ENCODE measurements at regions not wholly inside any gene's neighbourhood (a gene's known extent, or its start where the extent isn't known, plus 50 kb on each side); places are given as distances from the start of the nearest gene placed in this dataset.
A peak's percentile ranks its signal among the peaks of the same experiment; 100 is the strongest.
"Not testable (repeated sequence)": the region's sequence is repeated elsewhere in the genome, so short reads cannot be mapped to it uniquely, and the experiment has no call there.

DNA sequence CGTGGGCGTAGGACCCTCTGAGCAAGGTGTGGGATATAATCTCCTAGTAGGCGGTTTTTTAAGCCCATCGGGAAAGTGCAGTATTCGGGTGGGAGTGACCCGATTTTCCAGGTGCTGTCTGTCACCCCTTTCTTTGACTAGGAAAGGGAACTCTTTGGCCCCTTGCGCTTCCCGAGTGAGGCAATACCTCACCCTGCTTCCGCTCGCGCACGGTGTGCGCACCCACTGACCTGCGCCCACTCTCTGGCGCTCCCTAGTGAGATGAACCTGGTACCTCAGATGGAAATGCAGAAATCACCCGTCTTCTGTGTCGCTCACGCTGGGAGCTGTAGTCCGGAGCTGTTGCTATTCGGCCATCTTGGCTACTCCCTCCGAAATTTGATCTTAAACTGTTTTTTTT lies 955.9 kb upstream of the POU3F4 start:
- H3K27ac ChIP-seq; intact Hi-C loops (cut with micrococcal nuclease; ENCODE audit: unreplicated experiment); H3K4me1 ChIP-seq (replicated peaks; ENCODE audit: insufficient read depth); H2AFZ ChIP-seq; H3K27me3 ChIP-seq (ENCODE audit: insufficient read depth, low read depth); CTCF ChIA-PET; POLR2A ChIA-PET (ENCODE audit: unreplicated experiment); H3F3A ChIP-seq (ENCODE audit: insufficient read depth, low read depth); H3K36me3 ChIP-seq (ENCODE audit: low read depth); BruUV-seq (replicated peaks); H3K79me2 ChIP-seq (ENCODE audit: low read depth); H3K9me2 ChIP-seq (ENCODE audit: insufficient read depth); H4K20me1 ChIP-seq (ENCODE audit: insufficient read depth); H3K9me3 ChIP-seq (ENCODE audit: insufficient read depth, low read depth): not testable (repeated sequence)
- Histone ChIP-seq H3K4me2 (peak overlapping the region; percentile 46), H3K4me3 (peak overlapping the region; percentile 35; the same call in 1 of the 2 replicates)
- peak in 1 of 2 experiments; percentile 1 for DNase-seq
- TF ChIP-seq, protein P1, sequence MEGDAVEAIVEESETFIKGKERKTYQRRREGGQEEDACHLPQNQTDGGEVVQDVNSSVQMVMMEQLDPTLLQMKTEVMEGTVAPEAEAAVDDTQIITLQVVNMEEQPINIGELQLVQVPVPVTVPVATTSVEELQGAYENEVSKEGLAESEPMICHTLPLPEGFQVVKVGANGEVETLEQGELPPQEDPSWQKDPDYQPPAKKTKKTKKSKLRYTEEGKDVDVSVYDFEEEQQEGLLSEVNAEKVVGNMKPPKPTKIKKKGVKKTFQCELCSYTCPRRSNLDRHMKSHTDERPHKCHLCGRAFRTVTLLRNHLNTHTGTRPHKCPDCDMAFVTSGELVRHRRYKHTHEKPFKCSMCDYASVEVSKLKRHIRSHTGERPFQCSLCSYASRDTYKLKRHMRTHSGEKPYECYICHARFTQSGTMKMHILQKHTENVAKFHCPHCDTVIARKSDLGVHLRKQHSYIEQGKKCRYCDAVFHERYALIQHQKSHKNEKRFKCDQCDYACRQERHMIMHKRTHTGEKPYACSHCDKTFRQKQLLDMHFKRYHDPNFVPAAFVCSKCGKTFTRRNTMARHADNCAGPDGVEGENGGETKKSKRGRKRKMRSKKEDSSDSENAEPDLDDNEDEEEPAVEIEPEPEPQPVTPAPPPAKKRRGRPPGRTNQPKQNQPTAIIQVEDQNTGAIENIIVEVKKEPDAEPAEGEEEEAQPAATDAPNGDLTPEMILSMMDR (conservative IDR thresholded peaks at IDR 0.05) = 0 out of 2 replicates have a peak, but pooled peaks have one; percentile 19

DNA sequence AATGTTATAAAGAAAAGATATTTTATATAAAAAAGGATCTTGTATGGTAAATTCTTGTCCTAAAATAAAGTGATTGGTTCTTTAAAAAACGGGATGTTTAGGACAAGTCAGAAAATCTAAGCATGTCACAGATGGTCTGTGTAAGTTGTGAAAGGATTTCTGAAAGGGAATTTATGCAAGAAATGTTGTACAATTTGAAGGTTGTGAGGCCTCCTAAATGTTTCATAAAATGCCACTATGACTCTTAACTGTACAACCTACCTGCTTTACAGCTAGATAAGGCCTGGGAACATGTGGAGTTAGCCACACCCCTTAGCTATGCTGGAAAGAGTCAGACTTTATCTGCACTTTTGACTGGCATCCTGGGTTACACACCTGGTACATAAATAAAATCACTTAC lies 951.5 kb upstream of the POU3F4 start:
- BruUV-seq (replicated peaks) = no TSS peak
- Histone ChIP-seq H3K4me1 (replicated peaks; ENCODE audit: insufficient read depth) (no peaks in the 10 kb centered on the region), H3K4me3 (no peak overlapping the region), H2AFZ (no peak overlapping the region), H4K20me1 (ENCODE audit: insufficient read depth) (no peaks in the 10 kb centered on the region), H3K79me2 (ENCODE audit: low read depth) (no peaks in the 10 kb centered on the region), H3K36me3 (ENCODE audit: low read depth) (no peaks in the 10 kb centered on the region), H3F3A (ENCODE audit: insufficient read depth, low read depth) (no peaks in the 10 kb centered on the region), H3K9me3 (ENCODE audit: insufficient read depth, low read depth) (no peaks in the 10 kb centered on the region), H3K4me2 (no peak overlapping the region), H3K27ac (no peak overlapping the region), H3K9me2 (ENCODE audit: insufficient read depth) (no peaks in the 10 kb centered on the region), H3K27me3 (ENCODE audit: insufficient read depth, low read depth) (no peaks in the 10 kb centered on the region)
- TF ChIP-seq EZH2 (IDR thresholded peaks at IDR 0.05; ENCODE audit: low read depth) = no peak
- TF ChIP-seq, protein P1 (conservative IDR thresholded peaks at IDR 0.05) = no peak
- intact Hi-C loops (cut with micrococcal nuclease; ENCODE audit: unreplicated experiment) = no loop called here
- no peak for DNase-seq
- ChIA-PET POLR2A (ENCODE audit: unreplicated experiment) (no interaction called here), CTCF (no interaction called here)

DNA sequence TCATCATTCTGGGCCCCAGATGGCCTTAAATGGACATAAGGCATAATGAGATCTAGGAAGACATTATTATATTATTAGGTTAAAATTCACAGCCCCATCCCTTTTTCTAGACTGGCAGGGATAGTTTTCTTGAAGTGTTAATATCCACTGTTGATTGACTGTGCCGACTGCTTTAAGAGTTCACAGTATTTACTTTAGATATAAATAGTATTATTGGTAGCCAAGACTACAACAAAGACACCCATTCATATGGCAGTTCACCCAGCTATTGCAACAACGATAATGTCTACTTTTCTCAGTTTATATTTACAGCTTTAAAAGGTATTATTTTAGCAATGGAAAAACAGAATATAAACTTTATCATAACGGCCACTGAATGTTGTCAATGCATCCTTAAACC lies 922.2 kb upstream of the POU3F4 start:
- Histone ChIP-seq H3K4me3 (no peak overlapping the region), H3K4me2 (no peak overlapping the region), H2AFZ (no peak overlapping the region), H3F3A (ENCODE audit: insufficient read depth, low read depth) (no peaks in the 10 kb centered on the region), H3K27ac (no peak overlapping the region), H3K9me2 (ENCODE audit: insufficient read depth) (no peaks in the 10 kb centered on the region), H4K20me1 (ENCODE audit: insufficient read depth) (no peaks in the 10 kb centered on the region), H3K4me1 (replicated peaks; ENCODE audit: insufficient read depth) (no peaks in the 10 kb centered on the region), H3K36me3 (ENCODE audit: low read depth) (no peaks in the 10 kb centered on the region), H3K9me3 (ENCODE audit: insufficient read depth, low read depth) (no peaks in the 10 kb centered on the region), H3K79me2 (ENCODE audit: low read depth) (no peaks in the 10 kb centered on the region), H3K27me3 (ENCODE audit: insufficient read depth, low read depth) (no peaks in the 10 kb centered on the region)
- BruUV-seq (replicated peaks) = no TSS peak
- POLR2A ChIA-PET (ENCODE audit: unreplicated experiment) = no interaction called here
- no peak for DNase-seq
- intact Hi-C loops (cut with micrococcal nuclease; ENCODE audit: unreplicated experiment) = no loop called here
- TF ChIP-seq, protein P1 (conservative IDR thresholded peaks at IDR 0.05) = no peak
- TF ChIP-seq EZH2 (IDR thresholded peaks at IDR 0.05; ENCODE audit: low read depth) = no peak
- CTCF ChIA-PET = no interaction called here
